Astrocyte (in vitro differentiated cells and primary cell): ENCODE measurements at regions not wholly inside any gene's neighbourhood (a gene's known extent, or its start where the extent isn't known, plus 50 kb on each side); places are given as distances from the start of the nearest gene placed in this dataset.

ENCODE experiments used
- EZH2 ChIP-seq: IDR thresholded peaks from 2 replicates; pipeline ENCODE4 v1.6.1; 2012; ENCODE audit warnings: mild to moderate bottlenecking, low read length, inconsistent platforms; ENCODE audit not compliant: insufficient read depth
- TF ChIP-seq, protein P1 (sequence below): IDR thresholded peaks from 2 replicates; pipeline ENCODE4 v1.5.1; 2011; ENCODE audit warnings: low read depth, mild to moderate bottlenecking, inconsistent platforms, low read length, moderate library complexity; ENCODE audit not compliant: insufficient read depth

DNA sequence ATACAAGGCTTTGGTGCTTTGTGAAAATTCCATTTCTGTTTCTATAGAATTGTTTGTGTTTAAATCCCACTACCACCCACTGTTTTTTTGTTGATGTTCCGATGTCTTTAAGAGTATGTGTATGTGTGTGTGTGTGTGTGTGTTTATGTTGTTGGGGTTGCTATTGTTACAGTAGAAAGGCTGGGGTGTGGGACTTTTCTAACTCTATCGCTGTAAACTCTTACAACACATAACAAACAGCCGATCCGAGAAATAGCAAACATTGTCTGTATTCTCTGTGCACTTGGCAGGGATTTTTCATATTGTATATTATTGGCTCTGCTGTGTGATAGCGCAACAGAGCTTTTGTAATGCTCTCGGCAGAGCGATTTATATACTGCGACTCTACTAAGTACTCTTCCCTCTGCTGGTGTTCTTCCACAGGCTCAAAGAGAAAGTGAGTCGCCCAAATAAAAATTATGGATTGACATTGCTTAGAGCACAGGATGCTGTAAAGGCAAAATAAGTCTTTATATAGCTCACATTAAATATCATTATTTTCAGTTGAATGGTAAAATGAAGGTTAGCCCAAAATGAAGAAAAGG is 492.2 kb upstream of the ARRDC3 start:
- TF ChIP-seq, protein P1, sequence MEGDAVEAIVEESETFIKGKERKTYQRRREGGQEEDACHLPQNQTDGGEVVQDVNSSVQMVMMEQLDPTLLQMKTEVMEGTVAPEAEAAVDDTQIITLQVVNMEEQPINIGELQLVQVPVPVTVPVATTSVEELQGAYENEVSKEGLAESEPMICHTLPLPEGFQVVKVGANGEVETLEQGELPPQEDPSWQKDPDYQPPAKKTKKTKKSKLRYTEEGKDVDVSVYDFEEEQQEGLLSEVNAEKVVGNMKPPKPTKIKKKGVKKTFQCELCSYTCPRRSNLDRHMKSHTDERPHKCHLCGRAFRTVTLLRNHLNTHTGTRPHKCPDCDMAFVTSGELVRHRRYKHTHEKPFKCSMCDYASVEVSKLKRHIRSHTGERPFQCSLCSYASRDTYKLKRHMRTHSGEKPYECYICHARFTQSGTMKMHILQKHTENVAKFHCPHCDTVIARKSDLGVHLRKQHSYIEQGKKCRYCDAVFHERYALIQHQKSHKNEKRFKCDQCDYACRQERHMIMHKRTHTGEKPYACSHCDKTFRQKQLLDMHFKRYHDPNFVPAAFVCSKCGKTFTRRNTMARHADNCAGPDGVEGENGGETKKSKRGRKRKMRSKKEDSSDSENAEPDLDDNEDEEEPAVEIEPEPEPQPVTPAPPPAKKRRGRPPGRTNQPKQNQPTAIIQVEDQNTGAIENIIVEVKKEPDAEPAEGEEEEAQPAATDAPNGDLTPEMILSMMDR, result no peak
- no peak for TF ChIP-seq EZH2
